GM21423 (cell line): ENCODE measurements at regions not wholly inside any gene's neighbourhood (a gene's known extent, or its start where the extent isn't known, plus 50 kb on each side); places are given as distances from the start of the nearest gene placed in this dataset.
A peak's percentile ranks its signal among the peaks of the same experiment; 100 is the strongest.

ENCODE experiments used
- ATAC-seq: cut with Tn5 transposase; IDR thresholded peaks from one replicate; pipeline ENCODE4 v1.9.1; 2021; ENCODE audit warnings: mild to moderate bottlenecking, moderate library complexity; ENCODE audit not compliant: unreplicated experiment

- ATAC-seq = peak; percentile 96
Measured at GRCh38 chr7:35537067-35538023, 157.6 kb downstream of the HERPUD2 start.

DNA sequence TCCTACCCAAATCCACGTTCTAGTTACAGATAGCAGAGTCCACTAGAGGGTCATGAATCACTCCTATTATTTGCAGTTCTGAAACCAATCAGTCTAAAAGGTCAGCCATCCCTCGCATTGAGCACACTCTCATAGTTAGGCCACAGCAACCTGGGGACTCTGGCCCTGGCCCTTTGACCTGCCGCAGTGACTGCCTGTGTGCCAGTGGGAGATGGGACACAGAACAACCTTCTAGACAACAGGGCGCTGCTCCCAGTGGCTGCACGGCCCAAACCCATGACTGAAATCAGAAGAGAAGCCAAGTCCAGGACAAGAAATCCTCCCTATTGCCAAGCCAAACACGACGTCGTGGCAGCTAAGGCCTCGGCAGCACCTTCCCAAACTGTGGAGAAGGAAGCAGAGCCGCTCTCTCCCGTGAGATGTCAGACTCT lies 158.5 kb downstream of the HERPUD2 start:
- ATAC-seq = no peak

- no peak for ATAC-seq
Measured at GRCh38 chr7:35533902-35534301, 161.0 kb downstream of the HERPUD2 start.

- ATAC-seq = no peak
Measured at GRCh38 chr7:35530124-35531109, 164.5 kb downstream of the HERPUD2 start.

GRCh38 chr7:35529713-35530112 lies 165.2 kb downstream of the HERPUD2 start:
- ATAC-seq = no peak

GRCh38 chr7:35528381-35528977 lies 166.5 kb downstream of the HERPUD2 start:
- ATAC-seq = no peak

GRCh38 chr7:35526645-35527044 lies 168.3 kb downstream of the HERPUD2 start:
- no peak for ATAC-seq

- no peak for ATAC-seq
Measured at GRCh38 chr7:35524112-35524804, 170.7 kb downstream of the HERPUD2 start.

GRCh38 chr7:35523292-35523691 lies 171.6 kb downstream of the HERPUD2 start:
- no peak for ATAC-seq

DNA sequence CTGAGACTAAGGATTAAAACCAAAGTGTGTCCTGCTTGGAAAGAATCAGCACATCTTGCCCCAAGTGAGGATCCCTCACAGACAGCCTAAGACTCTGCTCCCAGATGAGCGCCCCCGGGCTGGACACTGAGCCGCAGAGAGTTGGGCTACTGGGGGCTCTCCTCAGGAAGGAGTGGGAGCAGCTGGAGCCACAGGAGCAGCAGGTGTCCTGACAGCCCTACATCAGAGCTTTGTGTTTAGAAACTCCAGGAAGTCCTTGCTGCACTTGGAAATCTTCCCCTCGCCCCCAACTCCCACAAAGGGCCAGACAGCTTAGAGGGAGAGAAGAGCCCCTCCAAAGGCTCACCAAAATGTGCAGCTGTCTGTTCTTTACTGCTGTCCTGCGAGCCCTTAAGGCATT lies 172.2 kb downstream of the HERPUD2 start:
- ATAC-seq = no peak

- no peak for ATAC-seq
Measured at GRCh38 chr7:35521941-35522340, 173.0 kb downstream of the HERPUD2 start.

GRCh38 chr7:35520810-35521625 lies 173.9 kb downstream of the HERPUD2 start:
- ATAC-seq = no peak

DNA sequence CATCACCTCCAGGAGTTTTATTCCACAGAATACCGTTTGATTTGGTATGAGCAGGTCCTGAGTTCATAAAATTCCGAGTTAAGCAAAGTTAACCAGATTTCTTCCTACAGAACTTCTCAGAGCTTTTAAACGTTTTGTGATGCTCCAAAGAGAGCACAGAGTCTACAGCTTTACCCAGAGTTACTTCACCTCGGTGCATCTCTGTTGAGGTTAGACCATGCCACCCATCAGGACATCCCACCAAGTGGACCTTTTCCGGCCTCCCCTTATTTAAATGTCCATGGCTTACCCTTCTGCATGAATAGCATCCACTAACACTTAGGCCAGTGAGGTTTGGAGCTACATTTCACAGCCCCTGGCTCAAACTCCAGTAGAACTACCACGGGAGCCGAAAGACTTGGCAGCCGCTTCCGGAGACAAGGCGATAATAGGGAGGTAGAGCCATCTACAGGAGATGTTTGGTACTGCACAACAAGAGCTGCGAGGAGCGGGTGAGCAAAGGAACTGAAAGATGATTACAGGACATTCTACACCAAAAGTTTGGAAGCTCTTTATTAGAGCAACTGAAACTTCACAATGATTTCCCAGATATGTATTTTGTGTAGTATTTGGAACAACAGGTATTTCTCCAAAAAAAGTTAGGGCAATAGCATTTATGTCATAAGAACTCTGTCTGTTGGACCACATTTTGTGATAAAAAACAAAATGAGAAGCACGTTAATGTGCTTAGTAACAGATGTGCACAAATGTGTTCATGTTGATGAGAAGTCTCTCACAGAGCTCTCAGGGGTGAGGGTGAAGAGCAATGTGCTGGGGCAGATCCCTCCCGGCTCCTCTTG lies 174.7 kb downstream of the HERPUD2 start:
- ATAC-seq = peak; percentile 96

DNA sequence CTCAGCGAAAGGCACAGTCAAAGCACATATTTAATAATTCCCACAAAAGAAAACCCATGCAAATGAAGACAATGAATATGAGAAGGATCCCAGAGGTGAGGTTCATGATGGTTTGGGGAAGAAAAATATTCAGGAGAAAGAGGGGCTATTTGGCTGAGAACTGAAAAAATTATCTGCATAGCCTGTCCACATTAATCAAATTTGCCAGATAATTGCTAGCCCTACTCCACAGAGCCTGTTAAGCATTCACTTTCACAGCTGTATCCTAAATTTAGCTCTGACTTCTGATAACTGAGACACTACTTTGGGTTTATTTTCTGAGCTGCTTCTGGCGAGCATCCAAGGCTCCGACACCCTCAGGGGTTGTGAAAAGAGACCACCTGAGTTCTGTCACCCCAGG lies 176.2 kb downstream of the HERPUD2 start:
- no peak for ATAC-seq

GRCh38 chr7:35516498-35516897 lies 178.4 kb downstream of the HERPUD2 start:
- ATAC-seq = no peak

GRCh38 chr7:35513828-35514227 lies 181.1 kb downstream of the HERPUD2 start:
- ATAC-seq = no peak

- ATAC-seq = no peak
Measured at GRCh38 chr7:35513195-35513594, 181.7 kb downstream of the HERPUD2 start.

- no peak for ATAC-seq
Measured at GRCh38 chr7:35512716-35513115, 182.2 kb downstream of the HERPUD2 start.
